Lower lobe of right lung (tissue), 2 donors: ENCODE measurements at regions not wholly inside any gene's neighbourhood (a gene's known extent, or its start where the extent isn't known, plus 50 kb on each side); places are given as distances from the start of the nearest gene placed in this dataset.
A peak's percentile ranks its signal among the peaks of the same experiment; 100 is the strongest.

Source experiments
- ATAC-seq, 2 donors: fragments of 200-7000 bp; cut with Tn5 transposase; one replicate each; pipeline ENCODE4 v1.9.1; 2020 to 2022; ENCODE audit warnings: mild to moderate bottlenecking in 2 of 2, moderate library complexity in 2 of 2
- DNase-seq: peaks from one replicate; pipeline ENCODE4 v3.0.0-alpha.2; 2020
- H3K27ac ChIP-seq: fragments of 200-600 bp; one replicate; pipeline ENCODE4 v1.8.0; 2022
- H3K27me3 ChIP-seq: fragments of 200-600 bp; one replicate; pipeline ENCODE4 v1.8.0; 2022; ENCODE audit warnings: low read depth
- H3K36me3 ChIP-seq: fragments of 200-600 bp; one replicate; pipeline ENCODE4 v1.8.0; 2022; ENCODE audit warnings: mild to moderate bottlenecking
- H3K4me1 ChIP-seq: fragments of 200-600 bp; one replicate; pipeline ENCODE4 v1.8.0; 2022
- H3K4me3 ChIP-seq: fragments of 200-600 bp; one replicate; pipeline ENCODE4 v1.8.0; 2022; ENCODE audit warnings: mild to moderate bottlenecking
- H3K9me3 ChIP-seq: fragments of 200-600 bp; one replicate; pipeline ENCODE4 v1.8.0; 2022
- CTCF ChIP-seq: fragments of 200-600 bp; IDR thresholded peaks from one replicate; pipeline ENCODE4 v1.8.0; 2022; ENCODE audit warnings: antibody characterized with exemption, mild to moderate bottlenecking
- intact Hi-C: fragments of 100-400 bp; cut with DNase I; formaldehyde crosslinking; loops from one replicate; pipeline ENCODE4 v1.11.0; 2022
- donor health status: DM: no; HTN: yes; CAD: no; lungs with severe emphysema.

GRCh38 chr2:215619989-215620388 is 184.1 kb upstream of the FN1 start:
- no peaks in the 10 kb centered on the region for H3K9me3 ChIP-seq
- intact Hi-C loops = no loop called here
- no peak overlapping the region for H3K27ac ChIP-seq
- TF ChIP-seq CTCF = no peak
- H3K36me3 ChIP-seq = no peaks in the 10 kb centered on the region
- H3K4me3 ChIP-seq = no peak overlapping the region
- H3K27me3 ChIP-seq = no peaks in the 10 kb centered on the region
- ATAC-seq (peak; percentile 40), DNase-seq (peak; percentile 72)
- H3K4me1 ChIP-seq = peaks cover 13% of the 10 kb centered on the region

- Histone ChIP-seq H3K9me3 (no peaks in the 10 kb centered on the region), H3K36me3 (no peaks in the 10 kb centered on the region), H3K4me1 (peaks cover 6% of the 10 kb centered on the region), H3K4me3 (no peak overlapping the region), H3K27ac (no peak overlapping the region), H3K27me3 (no peaks in the 10 kb centered on the region)
- intact Hi-C loops = no loop called here
- no peak for ATAC-seq
- TF ChIP-seq CTCF = no peak
- DNase-seq = no peak
These were observed 183.4 kb upstream of the FN1 start for GRCh38 chr2:215619022-215619958.

- H3K36me3 ChIP-seq = no peaks in the 10 kb centered on the region
- ATAC-seq (no peak), DNase-seq (no peak)
- no peaks in the 10 kb centered on the region for H3K9me3 ChIP-seq
- H3K4me3 ChIP-seq = no peak overlapping the region
- H3K27me3 ChIP-seq = no peaks in the 10 kb centered on the region
- no peak overlapping the region for H3K27ac ChIP-seq
- no peak for TF ChIP-seq CTCF
- intact Hi-C loops = no loop called here
- peaks cover 3% of the 10 kb centered on the region for H3K4me1 ChIP-seq
These were observed 182.3 kb upstream of the FN1 start for GRCh38 chr2:215618145-215618544.

- Histone ChIP-seq H3K27ac (no peak overlapping the region), H3K4me1 (peaks cover 8% of the 10 kb centered on the region)
- TF ChIP-seq CTCF = no peak
These were observed 181.4 kb upstream of the FN1 start for GRCh38 chr2:215617060-215617824.

GRCh38 chr2:215615803-215616174 is 179.9 kb upstream of the FN1 start:
- intact Hi-C loops = no loop called here
- DNase-seq (no peak), ATAC-seq (no peak)
- H3K9me3 ChIP-seq = no peaks in the 10 kb centered on the region
- no peak overlapping the region for H3K4me3 ChIP-seq
- H3K4me1 ChIP-seq = peaks cover 8% of the 10 kb centered on the region
- H3K36me3 ChIP-seq = no peaks in the 10 kb centered on the region
- no peak overlapping the region for H3K27ac ChIP-seq
- TF ChIP-seq CTCF = no peak
- H3K27me3 ChIP-seq = no peaks in the 10 kb centered on the region

More at GRCh38 chr2:215617060-215617824, 181.4 kb upstream of the FN1 start:
- no peak overlapping the region for H3K4me3 ChIP-seq
- DNase-seq = no peak
- intact Hi-C loops = no loop called here
- ATAC-seq = no peak
- no peaks in the 10 kb centered on the region for H3K27me3 ChIP-seq
- no peaks in the 10 kb centered on the region for H3K36me3 ChIP-seq
- no peaks in the 10 kb centered on the region for H3K9me3 ChIP-seq
